Thyroid gland (tissue), 4 donors: ENCODE measurements at regions not wholly inside any gene's neighbourhood (a gene's known extent, or its start where the extent isn't known, plus 50 kb on each side); places are given as distances from the start of the nearest gene placed in this dataset.

Experiments used
- DNase-seq, 2 donors: peaks; one replicate each; pipeline ENCODE4 v3.0.0-alpha.2; 2019
- H3K27ac ChIP-seq, 3 donors: fragments of 200-600 bp; sonication (generic); 1 replicate in 2 of 3; 2 replicates in 1 of 3; pipeline ENCODE4 v1.5.1; 2016 to 2019; ENCODE audit warnings: mild to moderate bottlenecking in 1 of 3, moderate library complexity in 1 of 3
- H3K27me3 ChIP-seq: fragments of 200-600 bp; sonication (generic); one replicate; pipeline ENCODE4 v1.5.1; 2019
- H3K36me3 ChIP-seq, 2 donors: fragments of 200-600 bp; sonication (generic); one replicate each; pipeline ENCODE4 v1.5.1; 2016 to 2019
- H3K4me1 ChIP-seq, 2 donors: fragments of 200-600 bp; sonication (generic); one replicate each; pipeline ENCODE4 v1.5.1; 2017 to 2019
- H3K4me3 ChIP-seq, 3 donors: fragments of 200-600 bp; sonication (generic); replicated peaks in 1 of 3; 1 replicate in 2 of 3; 2 replicates in 1 of 3; pipeline ENCODE4 v1.5.1; 2016; ENCODE audit warnings: mild to moderate bottlenecking in 1 of 3
- H3K9me3 ChIP-seq: fragments of 200-600 bp; sonication (generic); one replicate; pipeline ENCODE4 v1.5.1; 2017
- POLR2A ChIP-seq, 2 donors: fragments of 450-650 bp; IDR thresholded peaks; one replicate each; pipeline ENCODE4 v1.6.1; 2017; ENCODE audit warnings: antibody characterized with exemption in 2 of 2, mild to moderate bottlenecking in 2 of 2, moderate library complexity in 1 of 2
- WGBS, 2 donors: methylation state at CpG; one replicate each; pipeline ENCODE4 v1.1.5; 2017; 5-methylcytosine and 5-hydroxymethylcytosine counted together
- intact Hi-C: fragments of 100-400 bp; cut with DNase I; formaldehyde crosslinking; loops from one replicate; pipeline ENCODE4 v1.15.1; 2023
- TF ChIP-seq, protein P1 (sequence below), 6 experiments: fragments of 200-600 bp in 3 of 6; fragments of 450-650 bp in 3 of 6; sonication (generic) in 3 of 6; IDR thresholded peaks; one replicate each; pipeline ENCODE4 v1.5.1; 2016 to 2019; ENCODE audit warnings: antibody characterized with exemption in 6 of 6, mild to moderate bottlenecking in 2 of 6, inconsistent platforms in 1 of 6, moderate library complexity in 1 of 6

- Histone ChIP-seq H3K4me3 (no peak overlapping the region), H3K27me3 (no peaks in the 10 kb centered on the region), H3K27ac (no peak overlapping the region), H3K4me1 (no peaks in the 10 kb centered on the region), H3K36me3 (no peaks in the 10 kb centered on the region), H3K9me3 (no peaks in the 10 kb centered on the region)
- DNase-seq, result no peak
- 82 to 83% methylated on average over 3 of the region's 3 CpGs for WGBS, 2 donors
- intact Hi-C loops, result no loop called here
- TF ChIP-seq POLR2A (IDR thresholded peaks at IDR 0.05), result no peak
- TF ChIP-seq, protein P1, sequence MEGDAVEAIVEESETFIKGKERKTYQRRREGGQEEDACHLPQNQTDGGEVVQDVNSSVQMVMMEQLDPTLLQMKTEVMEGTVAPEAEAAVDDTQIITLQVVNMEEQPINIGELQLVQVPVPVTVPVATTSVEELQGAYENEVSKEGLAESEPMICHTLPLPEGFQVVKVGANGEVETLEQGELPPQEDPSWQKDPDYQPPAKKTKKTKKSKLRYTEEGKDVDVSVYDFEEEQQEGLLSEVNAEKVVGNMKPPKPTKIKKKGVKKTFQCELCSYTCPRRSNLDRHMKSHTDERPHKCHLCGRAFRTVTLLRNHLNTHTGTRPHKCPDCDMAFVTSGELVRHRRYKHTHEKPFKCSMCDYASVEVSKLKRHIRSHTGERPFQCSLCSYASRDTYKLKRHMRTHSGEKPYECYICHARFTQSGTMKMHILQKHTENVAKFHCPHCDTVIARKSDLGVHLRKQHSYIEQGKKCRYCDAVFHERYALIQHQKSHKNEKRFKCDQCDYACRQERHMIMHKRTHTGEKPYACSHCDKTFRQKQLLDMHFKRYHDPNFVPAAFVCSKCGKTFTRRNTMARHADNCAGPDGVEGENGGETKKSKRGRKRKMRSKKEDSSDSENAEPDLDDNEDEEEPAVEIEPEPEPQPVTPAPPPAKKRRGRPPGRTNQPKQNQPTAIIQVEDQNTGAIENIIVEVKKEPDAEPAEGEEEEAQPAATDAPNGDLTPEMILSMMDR (IDR thresholded peaks at IDR 0.05), result no peak
Measured at GRCh38 chr3:162285259-162285658, 788.7 kb downstream of the OTOL1 start.

GRCh38 chr3:162287600-162287999, 791.0 kb downstream of the OTOL1 start:
- no peak overlapping the region for H3K4me3 ChIP-seq
- no peaks in the 10 kb centered on the region for H3K27me3 ChIP-seq
- no peaks in the 10 kb centered on the region for H3K4me1 ChIP-seq
- H3K9me3 ChIP-seq, result no peaks in the 10 kb centered on the region
- DNase-seq, result no peak
- no peaks in the 10 kb centered on the region for H3K36me3 ChIP-seq
- intact Hi-C loops, result no loop called here
- WGBS, 2 donors, result 72 to 81% methylated on average over 2 of the region's 2 CpGs
- TF ChIP-seq, protein P1 (IDR thresholded peaks at IDR 0.05), result no peak
- no peak for TF ChIP-seq POLR2A (IDR thresholded peaks at IDR 0.05)
- no peak overlapping the region for H3K27ac ChIP-seq

DNA sequence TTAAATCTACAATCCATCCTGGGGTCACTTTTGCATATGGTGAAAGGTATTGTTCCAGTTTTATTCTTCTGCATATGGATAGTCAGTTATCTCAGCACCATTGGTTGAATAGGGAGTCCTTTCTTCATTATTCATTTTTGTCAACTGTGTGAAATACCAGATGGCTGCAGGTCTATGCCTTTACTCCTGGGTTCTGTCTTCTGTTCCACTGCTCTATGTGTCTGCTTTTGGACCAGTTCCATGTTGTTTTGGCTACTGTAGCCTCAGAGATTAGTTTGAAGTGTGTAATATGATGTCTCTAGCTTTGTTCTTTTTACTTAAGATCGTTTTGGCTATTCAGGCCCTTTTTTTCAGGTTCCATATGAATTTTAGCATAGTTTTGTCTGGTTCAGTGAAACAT, 795.8 kb downstream of the OTOL1 start:
- no peak for DNase-seq
- intact Hi-C loops, result no loop called here
- Histone ChIP-seq H3K4me1 (no peaks in the 10 kb centered on the region), H3K27me3 (no peaks in the 10 kb centered on the region), H3K4me3 (no peak overlapping the region), H3K36me3 (no peaks in the 10 kb centered on the region), H3K9me3 (no peaks in the 10 kb centered on the region), H3K27ac (no peak overlapping the region)
- WGBS, 2 donors, result 47 to 50% methylated on average over 1 of the region's 1 CpG
- TF ChIP-seq POLR2A (IDR thresholded peaks at IDR 0.05), result no peak
- TF ChIP-seq, protein P1 (IDR thresholded peaks at IDR 0.05), result no peak

DNA sequence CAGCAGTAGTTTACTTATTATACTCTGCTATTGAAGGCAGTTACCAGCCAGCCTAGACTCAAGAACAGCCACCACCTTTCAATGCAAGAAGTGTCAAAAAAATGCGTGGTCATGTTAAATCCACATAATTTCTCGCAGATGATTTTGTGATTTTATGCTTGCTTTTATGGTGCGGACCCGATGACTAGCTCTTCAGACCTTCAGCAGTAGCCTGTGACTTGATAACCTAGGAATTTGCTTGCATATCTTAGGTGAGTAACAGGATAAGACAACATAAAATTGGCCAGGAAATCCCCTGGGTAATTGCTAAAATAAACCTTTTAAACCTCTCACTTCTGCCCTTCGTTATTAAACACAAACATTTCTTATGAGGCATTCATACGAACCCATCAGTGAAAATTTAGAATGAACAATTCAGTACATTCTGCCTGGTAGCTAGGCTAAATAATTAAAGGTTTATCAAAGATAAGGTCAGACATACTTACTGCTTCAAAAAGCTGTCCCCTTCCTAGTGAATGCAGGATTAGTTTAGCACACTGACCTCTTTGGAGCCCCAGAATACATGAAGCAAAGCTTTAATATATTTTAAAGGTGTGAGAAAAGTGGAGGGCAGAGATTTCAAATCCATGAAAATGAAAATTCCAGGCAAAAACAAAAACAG, 798.8 kb downstream of the OTOL1 start:
- Histone ChIP-seq H3K9me3 (no peaks in the 10 kb centered on the region), H3K27me3 (no peaks in the 10 kb centered on the region), H3K27ac (no peak overlapping the region), H3K36me3 (no peaks in the 10 kb centered on the region), H3K4me1 (no peaks in the 10 kb centered on the region), H3K4me3 (no peak overlapping the region)
- no peak for DNase-seq
- TF ChIP-seq, protein P1 (IDR thresholded peaks at IDR 0.05), result no peak
- TF ChIP-seq POLR2A (IDR thresholded peaks at IDR 0.05), result no peak
- intact Hi-C loops, result no loop called here
- WGBS, 2 donors, result 57 to 66% methylated on average over 6 of the region's 6 CpGs

- WGBS, 2 donors, result 69 to 70% methylated on average over 5 of the region's 5 CpGs
- Histone ChIP-seq H3K36me3 (no peaks in the 10 kb centered on the region), H3K27ac (no peak overlapping the region), H3K4me1 (no peaks in the 10 kb centered on the region), H3K4me3 (no peak overlapping the region), H3K9me3 (no peaks in the 10 kb centered on the region), H3K27me3 (no peaks in the 10 kb centered on the region)
- no peak for DNase-seq
- intact Hi-C loops, result no loop called here
- TF ChIP-seq, protein P1 (IDR thresholded peaks at IDR 0.05), result no peak
- no peak for TF ChIP-seq POLR2A (IDR thresholded peaks at IDR 0.05)
Measured at GRCh38 chr3:162302983-162303624, 806.5 kb downstream of the OTOL1 start.
